DOHH2 (cell line): ENCODE measurements at regions not wholly inside any gene's neighbourhood (a gene's known extent, or its start where the extent isn't known, plus 50 kb on each side); places are given as distances from the start of the nearest gene placed in this dataset.

ENCODE experiments used
- EZH2phosphoT487 ChIP-seq: fragments of 200-600 bp; sonication (generic); IDR thresholded peaks from 2 replicates; pipeline ENCODE4 v1.6.1; 2017; ENCODE audit warnings: borderline replicate concordance, mild to moderate bottlenecking, antibody characterized with exemption, low read length, moderate library complexity, mixed read lengths
- TF ChIP-seq, protein P1 (sequence below): fragments of 200-600 bp; sonication (generic); IDR thresholded peaks from one replicate; pipeline ENCODE4 v1.5.1; 2014; ENCODE audit warnings: antibody characterized with exemption, mild to moderate bottlenecking, low read depth, low read length; ENCODE audit not compliant: poor library complexity, severe bottlenecking

DNA sequence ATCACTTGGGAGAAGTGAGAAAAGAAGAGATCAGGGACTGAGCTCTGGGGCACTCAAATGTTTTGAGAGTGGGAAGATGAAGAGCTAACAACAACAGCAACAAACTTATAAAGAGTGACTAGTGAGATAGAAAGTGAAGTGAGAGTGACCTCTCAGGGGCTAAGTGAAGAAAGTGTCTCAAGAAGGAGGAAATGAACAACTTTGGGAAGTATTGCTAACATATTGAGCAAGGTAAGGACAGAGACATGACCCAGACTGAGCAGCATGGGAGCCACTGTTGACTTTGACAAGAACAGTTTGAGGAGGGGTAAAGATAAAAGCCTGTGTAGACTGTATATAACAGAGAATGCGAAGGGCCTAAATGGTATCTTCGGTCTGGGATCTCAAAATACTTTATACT, 155.1 kb upstream of the BTG1 start:
- TF ChIP-seq, protein P1, sequence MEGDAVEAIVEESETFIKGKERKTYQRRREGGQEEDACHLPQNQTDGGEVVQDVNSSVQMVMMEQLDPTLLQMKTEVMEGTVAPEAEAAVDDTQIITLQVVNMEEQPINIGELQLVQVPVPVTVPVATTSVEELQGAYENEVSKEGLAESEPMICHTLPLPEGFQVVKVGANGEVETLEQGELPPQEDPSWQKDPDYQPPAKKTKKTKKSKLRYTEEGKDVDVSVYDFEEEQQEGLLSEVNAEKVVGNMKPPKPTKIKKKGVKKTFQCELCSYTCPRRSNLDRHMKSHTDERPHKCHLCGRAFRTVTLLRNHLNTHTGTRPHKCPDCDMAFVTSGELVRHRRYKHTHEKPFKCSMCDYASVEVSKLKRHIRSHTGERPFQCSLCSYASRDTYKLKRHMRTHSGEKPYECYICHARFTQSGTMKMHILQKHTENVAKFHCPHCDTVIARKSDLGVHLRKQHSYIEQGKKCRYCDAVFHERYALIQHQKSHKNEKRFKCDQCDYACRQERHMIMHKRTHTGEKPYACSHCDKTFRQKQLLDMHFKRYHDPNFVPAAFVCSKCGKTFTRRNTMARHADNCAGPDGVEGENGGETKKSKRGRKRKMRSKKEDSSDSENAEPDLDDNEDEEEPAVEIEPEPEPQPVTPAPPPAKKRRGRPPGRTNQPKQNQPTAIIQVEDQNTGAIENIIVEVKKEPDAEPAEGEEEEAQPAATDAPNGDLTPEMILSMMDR, result no peak
- TF ChIP-seq EZH2phosphoT487, result no peak
